ENCODE measurements at regions not wholly inside any gene's neighbourhood (a gene's known extent, or its start where the extent isn't known, plus 50 kb on each side); places are given as distances from the start of the nearest gene placed in this dataset.

- no peak for DNase-seq (ENCODE audit: low read depth)
These were observed 268.2 kb upstream of the PRDM1 start for GRCh38 chr6:105817961-105818360.

GRCh38 chr6:105817370-105817769 is 268.8 kb upstream of the PRDM1 start:
- no peak for DNase-seq (ENCODE audit: low read depth)
- no peak for TF ChIP-seq CTCF (conservative IDR thresholded peaks at IDR 0.05; ENCODE audit: low read depth, low read length)
- no peak overlapping the region for H3K4me3 ChIP-seq (ENCODE audit: low read length)

More at GRCh38 chr6:105817961-105818360, 268.2 kb upstream of the PRDM1 start:
- TF ChIP-seq CTCF (conservative IDR thresholded peaks at IDR 0.05; ENCODE audit: low read depth, low read length) = no peak
- H3K4me3 ChIP-seq (ENCODE audit: low read length) = no peak overlapping the region

- no peak for DNase-seq (ENCODE audit: low read depth)
- TF ChIP-seq CTCF (conservative IDR thresholded peaks at IDR 0.05; ENCODE audit: low read depth, low read length) = no peak
- no peak overlapping the region for H3K4me3 ChIP-seq (ENCODE audit: low read length)
These were observed 269.3 kb upstream of the PRDM1 start for GRCh38 chr6:105816847-105817246.

- DNase-seq (ENCODE audit: low read depth) = no peak
- H3K4me3 ChIP-seq (ENCODE audit: low read length) = no peak overlapping the region
- no peak for TF ChIP-seq CTCF (conservative IDR thresholded peaks at IDR 0.05; ENCODE audit: low read depth, low read length)
These were observed 270.2 kb upstream of the PRDM1 start for GRCh38 chr6:105815661-105816555.

GRCh38 chr6:105814745-105815536 is 271.2 kb upstream of the PRDM1 start:
- no peak overlapping the region for H3K4me3 ChIP-seq (ENCODE audit: low read length)
- no peak for DNase-seq (ENCODE audit: low read depth)

GRCh38 chr6:105810922-105811482 is 275.1 kb upstream of the PRDM1 start:
- TF ChIP-seq CTCF (conservative IDR thresholded peaks at IDR 0.05; ENCODE audit: low read depth, low read length) = no peak
- H3K4me3 ChIP-seq (ENCODE audit: low read length) = no peak overlapping the region
- no peak for DNase-seq (ENCODE audit: low read depth)

More at GRCh38 chr6:105814745-105815536, 271.2 kb upstream of the PRDM1 start:
- no peak for TF ChIP-seq CTCF (conservative IDR thresholded peaks at IDR 0.05; ENCODE audit: low read depth, low read length)
